HG02763 (cell line): ENCODE measurements at regions not wholly inside any gene's neighbourhood (a gene's known extent, or its start where the extent isn't known, plus 50 kb on each side); places are given as distances from the start of the nearest gene placed in this dataset.
"Not testable (repeated sequence)": the region's sequence is repeated elsewhere in the genome, so short reads cannot be mapped to it uniquely, and the experiment has no call there.

ENCODE experiments used
- ATAC-seq: cut with Tn5 transposase; IDR thresholded peaks from one replicate; pipeline ENCODE4 v1.9.1; 2021; ENCODE audit warnings: mild to moderate bottlenecking, moderate library complexity; ENCODE audit not compliant: unreplicated experiment

- ATAC-seq = no peak
Observed at GRCh38 chr16:64265756-64266155, 856.1 kb downstream of the CDH11 start.

DNA sequence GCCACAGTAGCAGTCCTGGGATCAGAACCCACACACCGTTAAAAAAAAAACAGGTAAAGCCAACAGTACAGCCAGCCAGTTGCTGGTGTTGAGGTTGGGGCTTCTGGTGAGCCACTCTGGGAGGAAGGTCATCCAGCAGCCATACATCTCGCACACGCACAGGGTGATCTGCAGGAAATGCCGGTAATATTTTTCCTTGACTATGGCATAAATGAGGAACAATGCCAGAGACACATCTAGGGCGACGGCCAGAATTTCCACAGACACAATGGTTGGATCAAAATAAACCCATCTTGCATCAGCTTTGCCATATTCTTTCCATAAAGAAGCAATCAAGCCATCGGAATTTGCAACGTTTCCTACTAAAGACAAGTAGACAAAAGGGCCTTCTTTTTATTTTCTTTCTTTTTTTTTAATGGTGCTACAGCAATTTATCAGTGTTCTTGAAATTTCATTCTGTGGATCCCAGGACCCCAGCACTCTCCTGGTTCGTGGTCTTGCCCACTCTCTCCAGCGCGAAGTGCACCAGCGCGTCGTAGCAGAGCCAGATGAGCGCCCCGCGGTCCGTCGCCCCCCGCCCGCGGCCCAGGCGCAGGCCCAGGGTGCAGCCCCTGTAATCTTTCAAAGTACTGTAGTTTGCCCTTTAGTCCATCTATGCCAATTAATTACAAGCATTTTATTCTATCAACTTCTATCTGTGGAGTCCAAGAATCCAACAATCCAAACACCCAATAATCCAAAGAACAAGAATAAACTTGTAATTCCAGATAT lies 861.0 kb downstream of the CDH11 start:
- ATAC-seq = not testable (repeated sequence)

- no peak for ATAC-seq
Observed at GRCh38 chr16:64254443-64255367, 867.2 kb downstream of the CDH11 start.

GRCh38 chr16:64253525-64253924 lies 868.3 kb downstream of the CDH11 start:
- ATAC-seq = no peak

DNA sequence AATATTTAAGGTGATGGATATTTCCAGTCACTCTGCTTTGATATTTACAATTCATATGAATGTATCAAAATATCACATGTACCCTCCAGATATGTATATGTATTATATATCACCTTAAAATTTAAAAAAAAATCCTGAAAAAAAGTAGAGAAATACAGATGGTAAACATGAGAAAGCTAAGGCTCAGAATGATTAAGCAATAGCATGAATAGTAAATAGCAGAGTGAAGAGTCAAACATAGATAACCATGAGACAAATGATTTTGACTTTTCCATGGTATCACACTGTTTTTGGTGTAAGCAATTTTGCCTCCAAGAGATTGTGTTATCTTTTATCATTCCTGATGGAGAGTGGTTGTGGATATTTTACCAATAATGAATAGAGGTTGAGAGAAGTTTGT lies 868.8 kb downstream of the CDH11 start:
- no peak for ATAC-seq

DNA sequence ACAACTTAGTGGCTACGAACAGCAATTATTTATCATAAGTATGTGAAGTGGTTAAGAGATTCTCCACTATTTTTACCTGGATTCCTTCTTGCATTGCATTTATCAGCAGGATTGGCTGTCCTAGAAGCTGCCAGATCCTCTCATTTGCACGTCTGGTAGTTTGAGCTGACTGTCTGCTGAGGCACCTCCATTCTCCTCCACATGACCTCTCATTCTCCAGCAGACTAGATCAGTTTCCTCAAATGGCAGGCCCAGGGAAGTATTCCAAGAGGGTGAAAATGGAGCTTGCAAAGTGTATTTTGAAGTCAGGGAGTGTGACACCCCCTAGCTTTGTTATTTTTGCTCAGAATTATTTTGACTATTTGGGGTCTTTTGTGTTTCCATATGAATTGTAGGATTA lies 870.1 kb downstream of the CDH11 start:
- no peak for ATAC-seq

GRCh38 chr16:64250866-64251265 lies 871.0 kb downstream of the CDH11 start:
- no peak for ATAC-seq

- ATAC-seq = no peak
Observed at GRCh38 chr16:64242492-64242891, 879.4 kb downstream of the CDH11 start.

- ATAC-seq = no peak
Observed at GRCh38 chr16:64240586-64240985, 881.3 kb downstream of the CDH11 start.

GRCh38 chr16:64238571-64238970 lies 883.3 kb downstream of the CDH11 start:
- ATAC-seq = no peak

DNA sequence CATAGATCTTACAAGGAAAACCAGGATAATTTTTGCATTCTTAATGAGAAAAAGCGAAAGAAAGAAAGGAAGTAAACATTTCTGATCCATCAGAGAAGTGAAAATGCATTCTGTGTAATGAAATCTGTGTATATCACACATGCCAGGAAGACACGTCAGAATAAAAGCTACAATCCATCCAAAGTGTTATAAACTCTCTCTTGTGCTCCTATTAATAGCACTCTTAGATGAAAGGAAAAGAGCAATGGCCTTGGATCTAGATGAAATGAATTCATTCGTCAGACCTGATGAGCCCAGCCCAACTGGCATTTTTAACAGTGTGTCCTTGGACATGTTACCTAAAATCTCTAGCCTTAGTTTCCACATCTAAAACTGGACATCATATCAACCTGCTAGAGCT lies 885.5 kb downstream of the CDH11 start:
- ATAC-seq = no peak

GRCh38 chr16:64234200-64234599 lies 887.7 kb downstream of the CDH11 start:
- no peak for ATAC-seq

DNA sequence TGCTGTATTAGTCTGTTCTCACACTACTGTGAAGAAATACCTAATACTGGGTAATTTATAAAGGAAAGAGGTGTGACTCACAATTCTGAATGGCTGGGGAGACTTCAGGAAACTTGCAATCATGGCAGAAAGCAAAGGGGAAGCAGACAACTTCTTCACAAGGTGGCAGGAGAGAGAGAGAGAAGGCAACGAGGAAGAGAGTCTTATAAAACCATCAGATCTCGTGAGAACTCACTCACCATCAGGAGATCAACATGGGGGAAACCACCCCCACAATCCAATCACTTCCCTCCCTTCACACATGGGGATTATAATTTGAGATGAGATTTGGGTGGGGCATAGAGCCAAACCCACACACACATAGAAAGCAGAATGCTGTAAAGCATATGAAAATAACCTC lies 896.2 kb downstream of the CDH11 start:
- ATAC-seq = no peak

GRCh38 chr16:64225036-64225435 lies 896.8 kb downstream of the CDH11 start:
- no peak for ATAC-seq

GRCh38 chr16:64217789-64218535 lies 903.9 kb downstream of the CDH11 start:
- no peak for ATAC-seq

DNA sequence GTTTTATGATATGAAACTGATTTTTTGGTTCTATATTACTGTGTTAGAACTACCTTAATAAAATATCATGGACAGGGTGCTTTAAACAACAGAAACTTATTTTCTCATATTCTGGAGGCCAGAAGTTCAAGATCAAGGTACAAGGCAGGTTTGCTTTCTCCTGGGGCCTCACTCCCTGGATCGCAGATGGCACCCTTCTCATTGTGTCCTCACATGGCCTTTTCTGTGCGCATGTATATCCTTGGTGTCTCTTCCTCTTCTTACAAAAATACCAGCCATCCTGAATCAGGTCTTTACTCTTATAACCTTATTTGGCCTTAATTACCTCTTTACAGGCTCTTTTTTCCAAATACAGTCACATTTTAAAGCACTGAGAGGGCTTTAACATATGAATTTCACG lies 906.1 kb downstream of the CDH11 start:
- ATAC-seq = no peak

DNA sequence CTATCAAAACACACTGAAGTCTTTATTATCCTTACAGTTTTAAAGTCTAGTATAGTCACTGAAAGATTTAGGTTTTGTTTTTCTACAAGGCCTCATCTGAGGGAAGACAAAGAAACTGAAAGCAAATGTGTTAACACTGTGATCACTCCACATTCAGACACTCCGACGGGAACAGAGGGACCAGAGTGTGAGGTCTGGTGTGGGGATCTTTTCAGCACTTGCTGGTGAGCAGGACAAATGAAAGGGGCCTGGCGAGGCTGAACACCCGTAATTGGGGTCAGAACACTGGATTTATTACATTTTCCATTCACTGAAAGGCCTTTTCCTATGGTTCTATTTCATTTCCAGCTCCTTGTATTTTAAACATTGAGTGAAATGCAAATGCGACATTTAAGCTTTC lies 910.5 kb downstream of the CDH11 start:
- no peak for ATAC-seq

GRCh38 chr16:64206862-64207261 lies 915.0 kb downstream of the CDH11 start:
- ATAC-seq = no peak

- ATAC-seq = no peak
Observed at GRCh38 chr16:64203126-64203525, 918.7 kb downstream of the CDH11 start.

DNA sequence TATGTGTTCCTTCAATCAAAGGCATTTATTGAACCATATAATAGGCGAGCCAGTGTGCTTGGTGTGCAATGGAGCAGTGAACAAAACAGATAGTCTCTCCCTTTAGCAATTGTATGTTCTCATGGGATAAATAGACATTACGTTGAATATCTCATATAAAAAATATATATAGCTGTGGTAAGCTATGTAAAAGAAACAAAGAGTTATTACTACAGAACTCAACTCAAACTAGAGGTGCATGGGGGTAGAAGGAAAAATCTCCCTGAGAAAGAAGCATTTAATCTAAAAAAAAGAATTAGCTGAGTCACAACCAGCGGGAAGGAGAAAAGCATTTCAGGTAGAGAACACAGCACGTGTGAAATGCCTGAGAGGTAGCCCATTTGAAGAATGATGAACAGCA lies 919.3 kb downstream of the CDH11 start:
- no peak for ATAC-seq

DNA sequence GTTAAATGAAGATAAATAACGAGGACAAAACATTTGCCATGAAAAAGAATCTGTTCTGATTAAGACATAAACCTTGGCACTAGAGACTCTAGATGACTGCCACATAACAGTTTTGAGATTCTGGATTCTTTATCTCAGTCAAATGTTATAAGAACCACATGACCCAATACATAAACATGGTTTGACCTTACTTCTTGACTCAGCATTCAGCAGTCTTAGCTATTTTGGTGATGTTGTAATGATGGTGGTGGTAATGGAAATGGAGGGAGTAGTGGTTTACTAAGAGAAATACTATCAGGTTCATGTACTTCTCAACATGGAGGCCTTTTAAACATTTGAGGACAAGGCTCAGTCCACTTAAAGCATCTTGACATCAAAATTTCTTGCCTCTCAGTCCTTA lies 925.4 kb downstream of the CDH11 start:
- ATAC-seq = no peak
